SK-N-SH treated with all-trans-retinoic acid at 6 μM for 48 hours (cell line): ENCODE measurements at regions not wholly inside any gene's neighbourhood (a gene's known extent, or its start where the extent isn't known, plus 50 kb on each side); places are given as distances from the start of the nearest gene placed in this dataset.

Experiments
- ATAC-seq: fragments of 200-7000 bp; cut with Tn5 transposase; 3 replicates; pipeline ENCODE4 v1.9.1; 2020; ENCODE audit warnings: mild to moderate bottlenecking, moderate library complexity
- ARNTL ChIP-seq: fragments of 450-650 bp; formaldehyde crosslinking; IDR thresholded peaks from 2 replicates; pipeline ENCODE4 v1.5.0; 2020; ENCODE audit warnings: low read depth, mild to moderate bottlenecking, moderate library complexity, borderline replicate concordance
- CSDC2 ChIP-seq: fragments of 250-450 bp; sonication (Bioruptor Pico); IDR thresholded peaks from 2 replicates; pipeline ENCODE4 v1.5.0; 2020; ENCODE audit warnings: mild to moderate bottlenecking, moderate library complexity
- CSRNP3 ChIP-seq: fragments of 250-450 bp; sonication (Bioruptor Pico); IDR thresholded peaks from 2 replicates; pipeline ENCODE4 v1.5.1; 2021; ENCODE audit warnings: mild to moderate bottlenecking, moderate library complexity
- ESRRG ChIP-seq: fragments of 250-450 bp; sonication (Bioruptor Pico); IDR thresholded peaks from 2 replicates; pipeline ENCODE4 v1.6.1; 2021; ENCODE audit warnings: mild to moderate bottlenecking
- ISL1 ChIP-seq: fragments of 250-450 bp; sonication (Bioruptor Pico); IDR thresholded peaks from 2 replicates; pipeline ENCODE4 v2.1.2; 2022; ENCODE audit warnings: mild to moderate bottlenecking, moderate library complexity
- OSR1 ChIP-seq: fragments of 250-450 bp; sonication (Bioruptor Pico); IDR thresholded peaks from 2 replicates; pipeline ENCODE4 v1.8.0; 2022; ENCODE audit warnings: moderate library complexity, mild to moderate bottlenecking, inconsistent platforms
- PATZ1 ChIP-seq: fragments of 250-450 bp; sonication (Bioruptor Pico); IDR thresholded peaks from 2 replicates; pipeline ENCODE4 v1.8.0; 2020; ENCODE audit warnings: mild to moderate bottlenecking, moderate library complexity, borderline replicate concordance
- POU6F1 ChIP-seq: fragments of 250-450 bp; sonication (Bioruptor Pico); IDR thresholded peaks from 2 replicates; pipeline ENCODE4 v1.8.0; 2021; ENCODE audit warnings: low read depth, mild to moderate bottlenecking, moderate library complexity, borderline replicate concordance
- PPARA ChIP-seq: fragments of 250-450 bp; sonication (Bioruptor Pico); IDR thresholded peaks from 2 replicates; pipeline ENCODE4 v1.5.0; 2020; ENCODE audit warnings: mild to moderate bottlenecking, borderline replicate concordance
- RARB ChIP-seq: fragments of 250-450 bp; sonication (Bioruptor Pico); IDR thresholded peaks from 2 replicates; pipeline ENCODE4 v1.8.0; 2021; ENCODE audit warnings: mild to moderate bottlenecking, moderate library complexity
- SNAI2 ChIP-seq: fragments of 250-450 bp; sonication (Bioruptor Pico); IDR thresholded peaks from 2 replicates; pipeline ENCODE4 v1.5.0; 2020; ENCODE audit warnings: mild to moderate bottlenecking, moderate library complexity
- TCF4 ChIP-seq: fragments of 250-450 bp; sonication (Bioruptor Pico); IDR thresholded peaks from 2 replicates; pipeline ENCODE4 v1.8.0; 2021; ENCODE audit warnings: mild to moderate bottlenecking, moderate library complexity, borderline replicate concordance
- TOX ChIP-seq: fragments of 250-450 bp; sonication (Bioruptor Pico); IDR thresholded peaks from 2 replicates; pipeline ENCODE4 v1.8.0; 2021; ENCODE audit warnings: mild to moderate bottlenecking, moderate library complexity, borderline replicate concordance
- TSHZ2 ChIP-seq: fragments of 250-450 bp; sonication (Bioruptor Pico); IDR thresholded peaks from 2 replicates; pipeline ENCODE4 v1.5.0; 2020; ENCODE audit warnings: mild to moderate bottlenecking, moderate library complexity
- ZC3H10 ChIP-seq: fragments of 250-450 bp; sonication (Bioruptor Pico); IDR thresholded peaks from 2 replicates; pipeline ENCODE4 v1.5.1; 2021; ENCODE audit warnings: mild to moderate bottlenecking, moderate library complexity
- ZFP3 ChIP-seq: fragments of 250-450 bp; sonication (Bioruptor Pico); IDR thresholded peaks from 2 replicates; pipeline ENCODE4 v1.5.0; 2020; ENCODE audit warnings: mild to moderate bottlenecking, moderate library complexity
- ZFP30 ChIP-seq: fragments of 450-650 bp; formaldehyde crosslinking; IDR thresholded peaks from 2 replicates; pipeline ENCODE4 v1.5.0; 2022; ENCODE audit warnings: mild to moderate bottlenecking, moderate library complexity
- ZNF565 ChIP-seq: fragments of 450-650 bp; formaldehyde crosslinking; conservative IDR thresholded peaks from 2 replicates; pipeline ENCODE4 v1.5.0; 2020; ENCODE audit warnings: low read depth, mild to moderate bottlenecking, moderate library complexity
- ZNF70 ChIP-seq: fragments of 450-650 bp; formaldehyde crosslinking; IDR thresholded peaks from 2 replicates; pipeline ENCODE4 v1.5.0; 2020; ENCODE audit warnings: mild to moderate bottlenecking, moderate library complexity
- ZNF8 ChIP-seq: fragments of 450-650 bp; formaldehyde crosslinking; IDR thresholded peaks from 2 replicates; pipeline ENCODE4 v1.5.0; 2020; ENCODE audit warnings: mild to moderate bottlenecking, moderate library complexity

GRCh38 chr3:148280623-148281242 is 417.0 kb upstream of the AGTR1 start:
- TF ChIP-seq SNAI2 (CRISPR knock-in tag) (no peak), TSHZ2 (no peak), TOX (CRISPR knock-in tag) (no peak), ESRRG (CRISPR knock-in tag) (no peak), ZNF8 (CRISPR knock-in tag) (no peak), ZFP3 (CRISPR knock-in tag) (no peak), ARNTL (CRISPR knock-in tag) (no peak), TCF4 (CRISPR knock-in tag) (no peak), OSR1 (CRISPR knock-in tag) (no peak), CSRNP3 (no peak), ISL1 (CRISPR knock-in tag) (no peak), ZC3H10 (CRISPR knock-in tag) (no peak), ZNF70 (CRISPR knock-in tag) (no peak), CSDC2 (CRISPR knock-in tag) (no peak), POU6F1 (CRISPR knock-in tag) (no peak), ZFP30 (CRISPR knock-in tag) (no peak), RARB (no peak)
- ATAC-seq, result no peak

- ATAC-seq, result no peak
- TF ChIP-seq ZNF8 (CRISPR knock-in tag) (no peak), PPARA (CRISPR knock-in tag) (no peak), ESRRG (CRISPR knock-in tag) (no peak), TOX (CRISPR knock-in tag) (no peak), PATZ1 (CRISPR knock-in tag) (no peak), CSRNP3 (no peak)
These were observed 408.5 kb upstream of the AGTR1 start for GRCh38 chr3:148289159-148289558.

GRCh38 chr3:148297013-148297412 is 400.7 kb upstream of the AGTR1 start:
- no peak for ATAC-seq
- TF ChIP-seq ZNF565 (CRISPR knock-in tag) (no peak), CSDC2 (CRISPR knock-in tag) (no peak), ARNTL (CRISPR knock-in tag) (no peak), ZNF70 (CRISPR knock-in tag) (no peak), ZC3H10 (CRISPR knock-in tag) (no peak), CSRNP3 (no peak)
- TF ChIP-seq, all 23 proteins: peak for 0
